ENCODE measurements at regions not wholly inside any gene's neighbourhood (a gene's known extent, or its start where the extent isn't known, plus 50 kb on each side); places are given as distances from the start of the nearest gene placed in this dataset.
"Not testable (repeated sequence)": the region's sequence is repeated elsewhere in the genome, so short reads cannot be mapped to it uniquely, and the experiment has no call there.

DNA sequence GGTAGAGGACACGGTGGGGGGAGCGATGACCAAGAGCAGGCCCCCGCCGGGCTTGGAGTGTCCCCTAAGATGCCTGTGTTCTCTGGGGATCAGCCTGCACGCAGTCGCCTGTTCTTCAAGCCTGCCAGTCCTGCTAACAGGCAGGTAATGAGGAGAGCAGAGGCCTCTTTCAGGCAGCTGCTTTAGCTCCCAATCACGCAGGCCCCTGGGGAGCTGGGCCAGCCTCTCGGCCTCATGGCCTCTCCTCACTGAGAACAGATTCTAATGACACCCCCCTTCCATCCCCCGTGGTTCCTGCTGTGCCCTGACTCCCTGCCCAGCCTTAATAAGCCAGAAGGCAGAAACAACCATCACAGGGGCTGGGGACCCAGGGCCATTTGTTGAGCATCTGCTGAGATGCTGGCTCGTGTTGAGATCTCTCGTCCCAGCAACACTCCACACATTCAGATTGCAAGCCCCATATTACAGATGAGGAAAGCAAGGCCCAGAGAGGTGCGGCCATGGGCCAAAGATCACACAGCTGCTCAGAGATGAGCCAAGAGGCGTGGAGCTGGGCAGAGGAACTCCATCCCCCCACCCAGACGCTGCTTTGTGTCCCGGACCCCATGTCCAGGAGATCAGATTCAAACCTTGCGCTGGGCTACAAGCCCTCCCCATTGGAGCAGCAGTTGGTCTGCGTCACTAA is 71.6 kb upstream of the CASZ1 start:
- no peak for DNase-seq

DNA sequence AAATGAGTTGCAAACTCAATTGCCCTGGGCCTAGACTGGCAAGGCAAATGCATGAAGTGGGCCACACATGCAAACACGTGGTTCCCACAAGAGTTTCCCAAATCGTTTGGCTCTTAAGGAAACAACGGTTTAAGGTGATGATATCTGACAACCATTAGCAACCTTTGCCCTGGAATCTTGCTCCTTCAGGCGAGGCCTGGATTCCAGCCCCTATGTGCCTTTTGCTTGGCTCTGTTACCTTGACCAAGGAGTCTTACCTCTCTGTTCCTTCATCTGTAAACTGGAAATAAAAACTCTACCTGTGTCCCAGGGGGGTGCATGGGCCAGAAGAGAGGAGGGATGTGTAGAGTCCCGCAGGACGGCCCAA is 72.1 kb upstream of the CASZ1 start:
- no peak for DNase-seq

DNA sequence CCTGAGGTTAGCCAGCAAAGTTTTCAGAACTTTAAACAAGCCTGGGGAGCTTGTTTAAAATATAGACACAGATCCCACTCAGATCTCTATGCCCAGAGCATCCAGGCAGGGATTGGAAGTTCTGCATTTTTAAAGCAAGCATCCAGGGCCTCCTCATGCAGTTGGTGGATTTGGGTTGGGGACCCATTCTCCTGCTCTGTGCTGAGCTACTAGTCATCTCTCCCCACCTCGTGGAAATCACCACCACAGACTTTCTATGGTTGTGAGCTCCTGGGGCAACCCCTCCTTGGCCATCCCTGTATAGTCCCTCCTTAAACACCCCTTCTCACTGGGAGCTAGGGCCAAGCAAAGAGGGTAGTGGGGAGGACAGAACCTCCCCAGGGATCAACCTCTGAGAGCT is 73.5 kb upstream of the CASZ1 start:
- DNase-seq = no peak

DNA sequence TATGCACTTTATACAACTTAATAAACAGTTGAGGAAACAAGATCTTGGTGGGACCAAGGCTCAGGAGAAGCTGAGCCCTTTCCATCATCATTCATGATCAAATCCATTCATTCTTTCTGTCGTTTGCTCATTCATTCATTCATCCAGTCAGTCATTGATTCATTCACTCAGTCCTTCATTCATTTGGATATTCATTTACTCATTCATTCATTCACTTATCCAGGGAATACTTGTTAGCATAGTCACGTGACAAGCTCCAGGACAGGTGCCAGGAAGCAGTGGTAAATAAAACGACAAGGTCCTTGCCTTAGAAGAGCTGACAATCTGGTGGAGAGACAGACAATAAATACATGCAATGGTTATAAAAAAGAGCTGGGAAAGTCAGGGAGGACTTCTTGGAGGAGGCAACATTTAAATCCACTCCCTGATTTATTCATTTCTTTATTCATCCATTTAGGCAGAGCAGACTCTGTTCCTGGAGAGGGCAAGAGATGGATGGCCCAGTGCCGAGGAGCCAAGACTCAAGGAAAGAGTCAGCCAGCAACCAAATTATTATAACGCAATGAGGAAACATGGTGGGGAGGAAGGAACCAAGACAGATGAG is 74.1 kb upstream of the CASZ1 start:
- DNase-seq = no peak

DNA sequence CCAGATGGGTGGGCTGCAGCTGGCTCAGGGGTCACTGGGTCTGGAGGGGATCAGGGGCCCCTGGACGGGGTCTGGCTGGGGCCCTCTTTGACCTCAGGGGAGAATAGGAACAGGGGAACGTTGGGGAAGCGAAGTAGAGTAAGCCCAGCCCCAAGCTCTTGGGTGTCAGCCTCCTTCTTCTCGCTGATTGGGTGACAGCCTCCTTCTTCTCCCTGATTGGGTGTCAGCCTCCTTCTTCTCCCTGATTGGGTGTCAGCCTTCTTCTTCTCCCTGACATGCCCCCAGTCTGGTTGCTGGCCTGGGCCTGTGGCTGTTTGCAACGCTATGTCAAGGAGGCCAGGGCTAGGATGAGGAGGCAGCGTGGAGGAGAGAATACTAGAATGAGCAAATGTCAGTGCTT is 76.7 kb upstream of the CASZ1 start:
- DNase-seq = no peak

DNA sequence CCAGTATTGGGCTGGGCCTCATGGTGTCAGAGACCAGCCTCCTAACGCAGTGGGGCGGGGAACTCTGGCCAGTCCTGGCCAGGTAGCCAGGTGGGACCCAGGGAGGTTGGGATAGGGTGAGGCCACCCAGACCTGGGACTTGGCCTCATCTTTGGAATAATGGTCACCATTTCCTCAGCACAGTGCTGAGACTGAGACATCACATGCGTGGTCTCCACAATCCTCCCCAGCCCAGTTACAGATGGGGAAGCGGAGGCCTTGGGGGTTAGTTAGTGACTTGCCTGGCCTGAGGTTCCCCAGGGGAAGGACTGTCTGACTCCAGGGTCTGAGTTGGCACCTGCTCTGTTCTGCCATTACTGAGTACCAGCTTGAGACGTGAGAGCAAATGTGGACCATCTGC is 77.9 kb upstream of the CASZ1 start:
- DNase-seq = no peak

DNA sequence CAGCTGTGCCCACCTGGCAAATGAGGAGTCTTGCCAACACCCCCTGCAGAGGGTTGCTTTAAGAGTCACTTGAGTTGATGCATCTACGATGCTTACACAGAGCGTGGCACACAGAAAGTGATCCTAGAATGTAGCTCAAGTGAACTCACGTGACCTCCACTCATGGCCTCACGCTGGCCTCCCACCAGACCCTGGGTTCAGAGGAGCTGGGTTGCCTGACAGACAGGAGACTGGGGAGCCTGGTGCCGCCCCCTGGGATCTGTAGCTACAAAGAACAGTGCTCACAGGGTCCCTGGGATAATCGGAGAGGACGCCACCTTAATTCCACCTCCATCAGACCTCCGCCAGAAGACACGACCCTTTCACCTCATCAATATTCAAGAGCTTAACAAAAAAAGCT is 81.4 kb upstream of the CASZ1 start:
- no peak for DNase-seq

DNA sequence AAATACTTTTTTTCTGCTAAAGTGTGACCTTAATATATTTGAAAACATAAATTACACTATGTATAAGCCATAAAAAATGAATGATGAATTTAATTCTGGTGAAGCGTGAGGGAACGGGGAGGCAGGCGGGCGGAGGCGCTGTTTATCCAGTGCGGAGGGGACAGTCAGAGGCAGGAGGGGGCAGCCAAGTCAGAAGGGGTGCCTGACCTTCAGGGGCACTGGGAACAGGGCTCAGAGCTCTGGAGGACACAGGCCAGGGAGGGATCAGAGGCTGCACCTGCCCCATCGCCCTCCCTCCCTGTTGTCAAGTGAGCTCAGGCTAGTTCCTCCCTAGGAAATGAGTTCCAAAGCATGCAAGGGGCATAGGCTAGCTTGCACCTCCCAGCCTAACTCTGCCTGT is 82.0 kb upstream of the CASZ1 start:
- DNase-seq = no peak

DNA sequence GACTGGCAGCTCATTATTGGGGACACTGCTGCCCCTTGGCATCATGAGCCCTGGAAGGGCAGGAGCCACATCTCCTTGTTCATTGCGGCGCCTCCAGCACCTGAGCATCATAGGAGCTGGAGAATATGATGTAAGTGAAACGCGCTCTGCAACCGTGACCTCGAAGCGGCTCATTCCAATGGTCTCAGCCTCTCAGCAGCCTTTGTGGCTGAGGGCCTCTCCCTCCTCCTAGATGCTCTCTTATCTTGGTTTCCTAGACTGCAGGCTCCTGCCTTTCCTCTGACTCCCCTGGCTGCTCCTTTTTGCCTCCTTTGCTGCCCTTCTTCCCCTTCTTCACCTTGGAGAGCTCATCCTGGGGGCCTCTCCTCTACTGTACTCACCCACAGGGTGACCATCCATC is 83.6 kb upstream of the CASZ1 start:
- no peak for DNase-seq

DNA sequence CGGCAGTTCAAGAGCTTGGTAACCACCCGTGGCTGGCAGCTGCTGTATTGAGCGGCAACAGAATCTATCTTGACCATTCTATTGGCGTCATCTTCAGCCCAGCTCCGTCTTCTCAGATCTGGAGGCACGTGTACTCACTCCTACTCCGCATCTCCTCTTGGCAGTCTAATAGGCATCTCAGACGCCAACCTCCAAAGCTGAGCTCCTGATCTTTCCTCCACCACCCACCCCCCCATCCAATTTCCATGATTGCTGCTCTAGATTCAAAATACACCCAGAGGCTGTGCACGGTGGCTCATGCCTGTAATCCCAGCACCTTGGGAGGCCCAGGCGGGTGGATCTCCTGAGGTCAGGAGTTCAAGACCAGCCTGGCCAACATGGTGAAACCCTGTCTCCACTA is 84.6 kb upstream of the CASZ1 start:
- DNase-seq = no peak

DNA sequence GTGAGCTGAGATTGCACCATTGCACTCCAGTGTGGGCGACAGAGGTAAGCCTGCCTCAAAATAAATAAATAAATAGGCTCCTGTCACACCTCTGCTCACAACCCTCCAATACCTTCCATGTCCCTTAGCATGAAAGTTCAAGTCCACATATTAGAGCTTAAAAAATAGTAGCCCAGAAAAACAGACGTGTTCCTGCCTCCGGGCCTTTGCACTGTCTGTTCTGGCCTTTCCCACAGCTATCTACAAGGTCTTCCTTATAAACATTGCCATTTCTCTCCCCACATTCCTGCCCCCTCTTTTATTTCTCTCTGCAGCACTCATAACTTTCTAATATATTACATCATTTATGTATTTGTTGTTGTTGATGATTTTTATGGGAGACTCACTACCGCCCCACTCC is 85.6 kb upstream of the CASZ1 start:
- DNase-seq = no peak

DNA sequence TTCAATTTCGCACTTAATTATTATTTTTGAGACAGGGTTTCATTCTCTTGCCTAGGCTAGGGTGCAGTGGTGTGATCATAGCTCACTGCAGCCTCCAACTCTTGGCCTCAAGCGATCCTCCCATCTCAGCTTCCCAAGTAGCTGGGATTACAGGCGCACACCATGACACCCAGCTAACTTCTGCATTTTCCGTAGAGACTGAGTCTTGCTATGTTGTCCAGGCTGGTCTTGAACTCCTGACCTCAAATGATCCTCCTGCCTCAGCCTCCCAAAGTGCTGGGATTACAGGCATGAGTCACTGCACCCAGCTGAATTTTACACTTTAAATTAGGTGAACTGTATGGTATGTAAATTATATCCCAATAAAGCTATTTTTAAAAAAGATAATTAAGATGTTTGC is 90.6 kb upstream of the CASZ1 start:
- not testable (repeated sequence) for DNase-seq

DNA sequence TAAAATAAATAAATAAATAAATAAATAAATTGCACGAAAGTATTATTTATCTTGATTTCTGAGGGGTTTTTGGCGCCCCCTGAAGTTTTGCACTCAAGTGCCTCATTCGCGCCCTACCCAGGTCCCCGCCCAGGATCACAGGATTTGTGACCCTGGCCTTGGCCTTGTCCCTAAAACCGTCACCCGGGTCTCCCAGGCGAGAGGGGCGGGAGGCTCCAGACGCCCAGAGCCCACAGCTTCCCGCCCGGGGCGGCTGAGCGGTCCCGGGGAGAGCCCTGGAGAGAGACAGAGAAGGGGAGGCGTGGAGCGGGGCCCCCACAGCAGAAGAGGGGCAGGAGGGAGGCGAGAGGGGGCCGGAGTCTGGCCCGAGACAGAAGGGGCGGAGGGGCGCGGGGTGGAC is 91.8 kb upstream of the CASZ1 start:
- no peak for DNase-seq

DNA sequence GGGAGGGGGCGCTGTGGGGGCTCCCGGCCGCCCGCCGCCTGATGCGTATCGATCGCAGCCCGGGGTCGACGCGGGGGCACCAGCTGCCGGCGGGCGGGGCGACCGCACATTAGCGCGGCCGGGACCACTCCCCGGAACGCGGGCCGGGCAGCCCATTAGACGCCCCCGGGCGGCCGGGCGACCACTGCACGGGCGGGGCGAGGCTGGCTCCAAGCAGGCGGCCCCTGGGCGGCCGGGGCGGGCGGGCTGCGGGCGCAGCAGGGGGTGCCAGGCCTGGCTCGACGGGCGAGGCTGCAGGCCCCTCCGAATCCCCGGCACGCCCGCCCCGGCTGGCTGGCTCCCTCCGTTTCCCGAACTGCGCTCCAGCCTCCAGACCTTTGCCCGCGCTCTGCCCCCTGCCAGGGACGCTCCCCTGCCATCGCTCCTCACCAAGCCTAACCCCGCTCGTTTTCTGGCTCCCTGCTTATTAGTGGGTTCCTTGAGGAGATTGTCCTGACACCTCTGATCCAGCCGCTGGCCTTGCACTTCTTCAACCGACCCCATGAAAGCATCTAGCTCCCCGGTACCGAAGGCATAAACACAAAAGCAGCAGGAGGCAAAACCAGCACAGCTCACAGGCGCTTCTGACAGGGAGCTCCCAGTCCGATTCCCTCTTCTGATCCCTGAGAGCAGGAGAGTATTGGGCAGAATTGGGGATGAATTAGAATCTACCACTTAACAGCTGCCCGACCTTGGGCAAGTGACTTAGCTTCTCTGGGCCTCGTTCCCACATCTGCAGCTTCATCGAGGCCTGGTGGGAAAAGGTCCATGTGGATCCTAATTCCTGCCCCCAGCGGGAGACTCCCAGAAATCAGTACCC is 92.6 kb upstream of the CASZ1 start:
- DNase-seq = no peak

DNA sequence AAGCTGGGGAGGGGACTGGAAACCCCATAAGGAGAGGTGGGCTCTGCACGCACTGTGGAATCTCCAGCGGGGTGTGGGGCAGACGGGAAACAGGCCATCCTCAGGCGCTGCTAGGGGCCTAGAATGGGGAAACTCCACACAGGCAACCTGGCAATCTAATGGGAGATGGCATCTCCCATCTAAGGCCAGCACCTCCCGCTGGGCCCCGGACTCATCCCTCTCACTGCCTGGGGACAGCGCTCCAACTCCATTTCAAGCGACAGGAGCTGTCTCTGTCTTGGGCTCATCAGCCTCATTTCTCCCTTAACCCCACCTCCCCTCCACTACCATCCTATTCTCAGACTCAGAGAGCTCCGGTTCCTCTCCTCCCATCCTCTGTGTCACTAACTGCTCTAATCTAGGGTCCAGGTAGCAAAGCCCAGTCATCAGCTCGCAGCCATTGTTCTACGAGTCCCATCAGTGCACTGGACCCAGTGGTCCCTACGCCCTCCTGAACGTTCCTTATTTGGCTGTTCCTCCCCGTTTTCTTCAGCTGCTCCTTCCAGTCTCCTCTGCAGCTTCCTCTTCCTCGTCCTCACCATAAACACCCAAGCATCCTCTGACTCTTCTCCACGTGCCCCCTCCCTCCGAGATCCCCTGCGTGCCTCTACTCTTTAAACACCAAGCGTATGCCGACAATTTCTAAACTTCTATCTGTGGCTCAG is 93.4 kb upstream of the CASZ1 start:
- DNase-seq = no peak

DNA sequence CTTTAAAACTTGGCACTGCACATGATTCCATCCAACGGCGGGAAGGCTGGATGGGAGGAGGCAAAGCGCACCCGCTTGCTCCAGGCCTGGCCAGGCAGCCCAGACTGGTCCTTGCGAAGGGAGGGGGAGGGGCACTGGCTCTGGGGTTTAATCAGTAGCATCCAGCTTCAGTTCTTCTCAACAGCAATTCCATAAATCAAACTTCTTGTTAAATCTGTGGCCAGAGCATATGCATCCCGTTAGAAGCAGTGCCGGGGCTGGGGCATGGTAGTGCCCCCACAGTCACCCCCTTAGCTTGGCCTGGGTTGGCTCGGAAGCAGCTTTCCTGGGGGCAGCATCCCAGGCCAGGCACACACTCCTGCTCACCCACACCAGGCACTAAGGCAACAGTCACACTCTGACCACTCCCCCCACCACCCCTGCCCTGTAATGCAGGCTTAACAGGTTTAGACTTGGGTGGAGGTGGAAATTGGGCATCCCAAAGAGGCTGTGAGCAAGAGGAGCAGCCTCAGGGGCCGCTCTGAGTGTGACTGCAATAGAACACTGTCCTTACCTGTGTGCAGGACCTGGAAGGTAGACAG is 94.1 kb upstream of the CASZ1 start:
- DNase-seq = no peak

DNA sequence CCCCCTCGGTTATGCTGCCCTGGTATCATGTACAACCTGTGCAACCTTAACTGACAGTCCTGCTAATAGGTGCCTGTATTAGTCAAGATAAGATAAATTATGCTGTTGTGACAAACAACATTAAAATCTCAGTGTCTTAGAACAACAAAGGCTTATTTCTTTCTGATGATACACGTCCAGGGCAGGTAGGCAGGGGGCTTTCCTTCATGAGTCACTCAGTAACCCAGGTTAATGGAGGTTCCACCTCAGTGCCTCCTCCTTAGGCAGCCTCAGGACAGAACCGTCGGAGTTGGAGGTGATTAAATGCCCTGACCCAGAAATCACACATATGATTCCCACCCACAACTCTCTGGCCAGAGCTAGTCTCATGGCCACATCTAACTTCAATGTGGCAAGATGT is 94.6 kb upstream of the CASZ1 start:
- no peak for DNase-seq

DNA sequence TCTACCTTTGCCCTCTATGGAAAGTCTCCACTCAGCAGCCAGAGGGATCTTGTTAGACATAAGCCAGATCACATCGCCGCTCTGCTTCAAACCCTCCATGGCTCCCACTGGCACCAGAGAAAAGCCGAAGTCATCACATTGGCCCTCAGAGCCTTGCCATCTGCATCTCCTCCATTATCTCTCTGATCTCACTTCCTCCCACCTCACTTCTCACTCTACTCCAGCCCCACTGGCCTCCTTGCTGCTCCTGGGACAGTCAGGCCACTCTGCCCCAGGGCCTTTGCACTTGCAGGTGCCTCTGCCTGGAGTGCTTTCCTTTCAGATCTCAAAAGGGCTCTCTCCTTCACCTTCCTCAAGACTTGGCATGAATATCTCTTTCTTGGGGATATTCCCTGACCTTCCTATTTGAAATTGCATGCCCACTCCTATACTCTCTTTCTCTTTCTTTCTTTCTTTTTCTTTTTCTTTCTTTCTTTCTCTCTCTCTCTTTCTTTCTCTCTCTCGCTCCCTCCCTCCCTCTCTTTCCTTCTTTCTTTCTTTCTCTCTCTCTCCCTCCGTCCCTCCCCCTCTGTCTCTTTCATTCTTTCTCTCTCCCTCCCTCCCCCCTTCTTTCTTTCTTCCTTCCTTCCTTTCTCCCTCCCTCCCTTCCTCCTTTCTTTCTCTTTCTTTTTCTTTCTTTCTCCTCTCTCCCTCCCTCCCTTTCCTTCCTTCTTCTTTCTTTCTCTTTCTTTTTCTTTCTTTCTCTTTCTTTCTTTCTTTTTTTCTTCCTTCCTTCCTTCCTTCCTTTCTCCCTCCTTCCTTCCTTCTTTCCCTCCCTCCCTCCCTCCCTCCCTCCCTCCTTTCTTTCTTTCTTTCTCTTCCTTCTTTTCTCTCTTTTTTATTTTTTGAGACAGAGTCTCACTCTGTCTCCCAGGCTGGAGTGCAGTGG is 96.0 kb upstream of the CASZ1 start:
- no peak for DNase-seq

DNA sequence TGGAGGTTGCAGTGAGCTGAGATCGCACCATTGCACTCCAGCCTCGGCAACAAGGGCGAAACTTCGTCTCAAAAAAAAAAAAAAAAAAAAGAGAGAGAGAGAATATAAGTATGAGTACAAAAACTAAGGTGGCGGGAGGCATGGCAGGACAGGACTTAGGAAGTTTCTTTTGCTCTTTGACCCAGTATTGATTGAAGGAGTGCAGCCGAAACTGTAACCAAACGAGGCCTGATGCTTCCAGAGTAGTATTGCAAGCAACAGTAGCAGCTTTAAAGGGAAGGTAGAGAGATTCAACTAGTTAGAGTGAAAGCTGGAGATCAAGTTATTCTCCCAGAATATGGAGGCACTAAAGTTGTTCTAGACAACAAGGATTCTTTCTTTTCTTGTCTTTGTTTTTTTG is 99.2 kb upstream of the CASZ1 start:
- DNase-seq = no peak

DNA sequence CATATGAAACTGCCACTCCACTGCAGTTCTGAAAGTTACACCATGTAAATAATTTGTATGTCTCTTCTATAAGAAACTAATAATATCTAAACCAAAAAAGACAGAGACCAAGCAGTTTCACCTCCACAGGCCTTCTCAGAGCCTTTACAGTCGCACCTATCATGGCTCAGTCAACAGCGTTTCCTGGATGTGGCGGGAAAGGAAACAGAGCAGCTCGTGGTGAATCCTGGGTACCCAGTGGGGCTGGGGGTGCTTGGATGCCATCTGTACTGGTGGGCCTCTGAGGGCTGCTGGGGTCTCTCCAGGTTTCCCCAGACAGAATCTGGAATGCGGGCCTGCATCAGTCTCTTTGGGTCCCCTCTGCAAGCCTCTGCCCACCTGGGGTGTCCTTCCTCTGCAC is 100.2 kb upstream of the CASZ1 start:
- DNase-seq = no peak

DNA sequence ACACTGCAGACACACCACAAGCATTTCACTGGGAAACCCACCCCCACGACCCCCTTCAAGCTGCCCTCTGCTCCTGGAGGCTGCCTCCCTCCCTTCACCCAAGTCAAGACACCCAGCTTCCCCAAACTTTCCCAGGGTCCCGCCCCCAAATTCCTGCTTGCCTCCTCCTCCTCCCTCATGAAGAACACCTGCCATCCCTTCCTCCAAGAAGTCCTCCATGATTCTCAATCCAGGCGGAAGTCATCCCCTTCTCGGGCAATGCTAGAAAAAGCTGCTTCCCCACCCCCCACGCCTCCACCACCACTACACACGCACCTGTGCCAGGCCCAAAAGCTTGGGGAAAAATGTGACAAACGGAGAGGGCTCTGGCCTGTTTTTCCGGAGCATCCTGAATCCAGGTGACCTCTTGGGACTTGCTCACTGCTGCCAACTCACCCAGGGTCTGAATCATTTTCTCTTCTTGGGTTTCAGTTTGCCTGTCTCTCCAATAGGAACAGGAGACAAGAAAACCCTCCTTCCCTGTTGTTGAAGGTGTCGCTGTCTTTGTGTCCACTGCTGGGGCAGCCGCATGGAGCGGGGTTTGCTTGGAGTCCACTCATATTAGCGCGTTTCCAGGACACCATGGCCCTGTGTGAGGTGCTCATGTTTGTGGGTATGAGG is 101.0 kb upstream of the CASZ1 start:
- DNase-seq = no peak

All from activated gamma-delta T cell treated with Interleukin-2 at 50 U/mL for 16 hours (primary cell).